ENCODE measurements at regions not wholly inside any gene's neighbourhood (a gene's known extent, or its start where the extent isn't known, plus 50 kb on each side); places are given as distances from the start of the nearest gene placed in this dataset.

DNA sequence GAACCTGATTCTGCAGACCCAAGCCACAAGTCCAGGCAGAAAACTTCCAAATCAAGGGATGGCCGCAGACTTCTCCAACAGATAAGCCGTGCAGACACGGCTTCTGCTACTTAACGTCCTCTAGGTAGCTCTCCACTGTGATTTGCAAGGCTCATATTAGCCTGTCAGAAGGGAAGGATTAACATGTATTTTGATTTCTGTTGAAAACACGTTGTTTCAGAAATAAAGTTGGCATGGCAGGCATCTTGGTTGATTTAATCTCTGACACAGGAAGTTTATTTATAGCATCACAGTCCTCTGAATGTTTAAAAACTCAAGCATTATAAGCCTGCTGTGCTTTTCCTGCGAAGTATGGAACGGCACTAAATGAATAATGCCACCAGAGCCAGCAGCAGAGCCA, 166.8 kb upstream of the TOX3 start:
- ChIA-PET POLR2A (no interaction called here), CTCF (ENCODE audit: low intra/inter-chr PET ratio, low total read pairs) (no interaction called here)
- 5% methylated on average over 7 of the region's 7 CpGs for WGBS (ENCODE audit: low lambda C conversion rate)
- Histone ChIP-seq H3K27me3 (ENCODE audit: control insufficient read depth in 1 of 2, insufficient read depth in 2 of 2, low read length in 2 of 2) (peaks cover 3 to 28% of the 10 kb centered on the region in 2 experiments; a peak in 2 of 5 replicates), H3K27ac (ENCODE audit: extremely low read length, insufficient read depth, low read length) (no peak overlapping the region), H4K20me1 (ENCODE audit: insufficient read depth, low read length) (no peaks in the 10 kb centered on the region), H3K4me3 (replicated peaks in 1 of 3; ENCODE audit: insufficient read depth in 1 of 3, low read depth in 2 of 3, low read length in 3 of 3) (no peak overlapping the region), H2AFZ (ENCODE audit: low read length) (no peak overlapping the region), H3K9me3 (ENCODE audit: low read length) (no peaks in the 10 kb centered on the region), H3K4me1 (ENCODE audit: insufficient read depth, low read length) (no peaks in the 10 kb centered on the region), H3K36me3 (replicated peaks in 1 of 2; ENCODE audit: control insufficient read depth in 1 of 2, insufficient read depth in 2 of 2, low read length in 2 of 2) (no peaks in the 10 kb centered on the region), H3K4me2 (ENCODE audit: low read depth, low read length) (no peak overlapping the region), H3K9ac (ENCODE audit: insufficient read depth, low read depth, low read length) (no peak overlapping the region), H3K79me2 (ENCODE audit: insufficient read depth, low read length) (no peaks in the 10 kb centered on the region)
- in situ Hi-C loops (cut with HindIII; ENCODE audit: extremely low pct_ligation_motif_present, low pct_unique_long_range_greater_than_20kb) = no loop called here
- DNase-seq (ENCODE audit: low spot score) (no peak), ATAC-seq (no peak), FAIRE-seq (no peak)
- no TSS peak for BruUV-seq (replicated peaks)
- intact Hi-C loops (cut with micrococcal nuclease; ENCODE audit: unreplicated experiment) = no loop called here
- no peak for TF ChIP-seq KDM5A (IDR thresholded peaks at IDR 0.05; ENCODE audit: borderline replicate concordance, low read length)
- TF ChIP-seq, protein P1, sequence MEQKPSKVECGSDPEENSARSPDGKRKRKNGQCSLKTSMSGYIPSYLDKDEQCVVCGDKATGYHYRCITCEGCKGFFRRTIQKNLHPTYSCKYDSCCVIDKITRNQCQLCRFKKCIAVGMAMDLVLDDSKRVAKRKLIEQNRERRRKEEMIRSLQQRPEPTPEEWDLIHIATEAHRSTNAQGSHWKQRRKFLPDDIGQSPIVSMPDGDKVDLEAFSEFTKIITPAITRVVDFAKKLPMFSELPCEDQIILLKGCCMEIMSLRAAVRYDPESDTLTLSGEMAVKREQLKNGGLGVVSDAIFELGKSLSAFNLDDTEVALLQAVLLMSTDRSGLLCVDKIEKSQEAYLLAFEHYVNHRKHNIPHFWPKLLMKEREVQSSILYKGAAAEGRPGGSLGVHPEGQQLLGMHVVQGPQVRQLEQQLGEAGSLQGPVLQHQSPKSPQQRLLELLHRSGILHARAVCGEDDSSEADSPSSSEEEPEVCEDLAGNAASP (CRISPR knock-in tag; IDR thresholded peaks at IDR 0.05; ENCODE audit: borderline replicate concordance) = no peak
- TF ChIP-seq FIP1L1 (IDR thresholded peaks at IDR 0.05; ENCODE audit: borderline replicate concordance, insufficient read depth, low read depth, low read length) = no peak
- no peak for TF ChIP-seq GPN1 (CRISPR knock-in tag; IDR thresholded peaks at IDR 0.05; ENCODE audit: borderline replicate concordance)
- TF ChIP-seq NKX3-1 (CRISPR knock-in tag; IDR thresholded peaks at IDR 0.05) = no peak
- no peak for TF ChIP-seq ZNF556 (CRISPR knock-in tag; IDR thresholded peaks at IDR 0.05; ENCODE audit: borderline replicate concordance)
- no peak for TF ChIP-seq CREB1 (IDR thresholded peaks at IDR 0.05)
- no peak for TF ChIP-seq CREB1 (CRISPR knock-in tag; IDR thresholded peaks at IDR 0.05)
- TF ChIP-seq, protein P2, sequence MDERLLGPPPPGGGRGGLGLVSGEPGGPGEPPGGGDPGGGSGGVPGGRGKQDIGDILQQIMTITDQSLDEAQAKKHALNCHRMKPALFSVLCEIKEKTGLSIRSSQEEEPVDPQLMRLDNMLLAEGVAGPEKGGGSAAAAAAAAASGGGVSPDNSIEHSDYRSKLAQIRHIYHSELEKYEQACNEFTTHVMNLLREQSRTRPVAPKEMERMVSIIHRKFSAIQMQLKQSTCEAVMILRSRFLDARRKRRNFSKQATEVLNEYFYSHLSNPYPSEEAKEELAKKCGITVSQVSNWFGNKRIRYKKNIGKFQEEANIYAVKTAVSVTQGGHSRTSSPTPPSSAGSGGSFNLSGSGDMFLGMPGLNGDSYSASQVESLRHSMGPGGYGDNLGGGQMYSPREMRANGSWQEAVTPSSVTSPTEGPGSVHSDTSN (CRISPR knock-in tag; IDR thresholded peaks at IDR 0.05) = no peak
- TF ChIP-seq ZMAT3 (CRISPR knock-in tag; conservative IDR thresholded peaks at IDR 0.05) = no peak
- no peak for TF ChIP-seq NFRKB (IDR thresholded peaks at IDR 0.05)
- TF ChIP-seq, protein P3, sequence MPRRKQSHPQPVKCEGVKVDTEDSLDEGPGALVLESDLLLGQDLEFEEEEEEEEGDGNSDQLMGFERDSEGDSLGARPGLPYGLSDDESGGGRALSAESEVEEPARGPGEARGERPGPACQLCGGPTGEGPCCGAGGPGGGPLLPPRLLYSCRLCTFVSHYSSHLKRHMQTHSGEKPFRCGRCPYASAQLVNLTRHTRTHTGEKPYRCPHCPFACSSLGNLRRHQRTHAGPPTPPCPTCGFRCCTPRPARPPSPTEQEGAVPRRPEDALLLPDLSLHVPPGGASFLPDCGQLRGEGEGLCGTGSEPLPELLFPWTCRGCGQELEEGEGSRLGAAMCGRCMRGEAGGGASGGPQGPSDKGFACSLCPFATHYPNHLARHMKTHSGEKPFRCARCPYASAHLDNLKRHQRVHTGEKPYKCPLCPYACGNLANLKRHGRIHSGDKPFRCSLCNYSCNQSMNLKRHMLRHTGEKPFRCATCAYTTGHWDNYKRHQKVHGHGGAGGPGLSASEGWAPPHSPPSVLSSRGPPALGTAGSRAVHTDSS (CRISPR knock-in tag; conservative IDR thresholded peaks at IDR 0.05) = no peak
- TF ChIP-seq JUND (CRISPR knock-in tag; IDR thresholded peaks at IDR 0.05) = no peak
- TF ChIP-seq, protein P4, sequence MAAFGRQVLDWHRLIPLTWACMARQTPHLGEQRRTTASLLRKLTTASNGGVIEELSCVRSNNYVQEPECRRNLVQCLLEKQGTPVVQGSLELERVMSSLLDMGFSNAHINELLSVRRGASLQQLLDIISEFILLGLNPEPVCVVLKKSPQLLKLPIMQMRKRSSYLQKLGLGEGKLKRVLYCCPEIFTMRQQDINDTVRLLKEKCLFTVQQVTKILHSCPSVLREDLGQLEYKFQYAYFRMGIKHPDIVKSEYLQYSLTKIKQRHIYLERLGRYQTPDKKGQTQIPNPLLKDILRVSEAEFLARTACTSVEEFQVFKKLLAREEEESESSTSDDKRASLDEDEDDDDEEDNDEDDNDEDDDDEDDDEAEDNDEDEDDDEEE (CRISPR knock-in tag; IDR thresholded peaks at IDR 0.05) = no peak
- no peak for TF ChIP-seq ZNF431 (CRISPR knock-in tag; IDR thresholded peaks at IDR 0.05; ENCODE audit: borderline replicate concordance, low read depth)
- no peak for TF ChIP-seq ZNF547 (CRISPR knock-in tag; IDR thresholded peaks at IDR 0.05)
